GM12874 (cell line): ENCODE measurements at regions not wholly inside any gene's neighbourhood (a gene's known extent, or its start where the extent isn't known, plus 50 kb on each side); places are given as distances from the start of the nearest gene placed in this dataset.

Experiments
- TF ChIP-seq, protein P1 (sequence below): IDR thresholded peaks from 2 replicates; pipeline ENCODE4 v1.5.1; 2011; ENCODE audit warnings: low read depth, mild to moderate bottlenecking, control low read depth, low read length, moderate library complexity; ENCODE audit not compliant: insufficient read depth

DNA sequence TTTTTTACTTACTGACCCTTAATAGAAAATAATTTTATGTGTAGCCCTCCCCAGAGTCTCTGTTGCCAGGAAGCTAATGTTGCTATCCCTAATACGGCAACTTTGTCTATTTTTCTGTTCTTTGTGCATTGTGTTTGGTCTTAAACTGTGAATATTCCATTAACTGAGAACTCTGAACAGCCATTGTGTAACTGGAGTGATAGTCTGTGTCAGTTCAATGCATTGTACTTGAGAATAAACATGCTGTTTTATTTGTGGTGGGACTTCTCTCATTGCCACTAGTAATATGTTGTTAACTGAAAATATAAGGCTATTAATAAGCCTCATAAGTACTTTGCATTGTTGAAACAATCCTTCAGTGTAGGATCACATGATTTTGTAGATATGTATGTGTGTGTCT lies 278.3 kb upstream of the DMRT1 start:
- TF ChIP-seq, protein P1, sequence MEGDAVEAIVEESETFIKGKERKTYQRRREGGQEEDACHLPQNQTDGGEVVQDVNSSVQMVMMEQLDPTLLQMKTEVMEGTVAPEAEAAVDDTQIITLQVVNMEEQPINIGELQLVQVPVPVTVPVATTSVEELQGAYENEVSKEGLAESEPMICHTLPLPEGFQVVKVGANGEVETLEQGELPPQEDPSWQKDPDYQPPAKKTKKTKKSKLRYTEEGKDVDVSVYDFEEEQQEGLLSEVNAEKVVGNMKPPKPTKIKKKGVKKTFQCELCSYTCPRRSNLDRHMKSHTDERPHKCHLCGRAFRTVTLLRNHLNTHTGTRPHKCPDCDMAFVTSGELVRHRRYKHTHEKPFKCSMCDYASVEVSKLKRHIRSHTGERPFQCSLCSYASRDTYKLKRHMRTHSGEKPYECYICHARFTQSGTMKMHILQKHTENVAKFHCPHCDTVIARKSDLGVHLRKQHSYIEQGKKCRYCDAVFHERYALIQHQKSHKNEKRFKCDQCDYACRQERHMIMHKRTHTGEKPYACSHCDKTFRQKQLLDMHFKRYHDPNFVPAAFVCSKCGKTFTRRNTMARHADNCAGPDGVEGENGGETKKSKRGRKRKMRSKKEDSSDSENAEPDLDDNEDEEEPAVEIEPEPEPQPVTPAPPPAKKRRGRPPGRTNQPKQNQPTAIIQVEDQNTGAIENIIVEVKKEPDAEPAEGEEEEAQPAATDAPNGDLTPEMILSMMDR = no peak

GRCh38 chr9:565528-565927 lies 276.0 kb upstream of the DMRT1 start:
- TF ChIP-seq, protein P1 = no peak

- TF ChIP-seq, protein P1 = no peak
Observed at GRCh38 chr9:567128-567746, 274.3 kb upstream of the DMRT1 start.

DNA sequence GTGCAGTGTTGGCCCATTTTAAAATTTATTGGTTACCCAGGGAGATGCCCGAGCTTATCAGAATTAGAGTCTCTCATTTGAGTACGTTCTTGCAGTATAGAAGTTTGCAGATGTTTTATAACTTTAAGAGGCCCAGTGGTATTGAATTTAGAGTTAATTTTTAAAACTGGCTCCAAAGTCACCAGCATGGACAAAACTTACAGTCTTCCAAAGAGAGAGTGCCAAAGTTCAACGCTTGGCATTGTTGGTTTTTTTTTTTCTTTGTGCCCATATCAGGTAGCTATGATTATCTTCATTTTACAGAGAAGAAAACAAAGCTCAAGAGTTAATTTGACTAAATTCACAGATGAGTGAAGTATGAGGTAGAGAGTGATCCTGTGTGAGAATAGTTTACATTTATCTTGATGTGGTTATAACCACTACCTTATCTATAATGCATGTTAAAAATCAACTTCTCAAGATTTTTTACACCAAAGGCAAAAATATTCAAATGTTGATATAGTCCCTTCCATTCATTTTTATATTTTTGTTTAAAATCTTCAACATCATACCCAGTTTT lies 273.7 kb upstream of the DMRT1 start:
- TF ChIP-seq, protein P1 = no peak

DNA sequence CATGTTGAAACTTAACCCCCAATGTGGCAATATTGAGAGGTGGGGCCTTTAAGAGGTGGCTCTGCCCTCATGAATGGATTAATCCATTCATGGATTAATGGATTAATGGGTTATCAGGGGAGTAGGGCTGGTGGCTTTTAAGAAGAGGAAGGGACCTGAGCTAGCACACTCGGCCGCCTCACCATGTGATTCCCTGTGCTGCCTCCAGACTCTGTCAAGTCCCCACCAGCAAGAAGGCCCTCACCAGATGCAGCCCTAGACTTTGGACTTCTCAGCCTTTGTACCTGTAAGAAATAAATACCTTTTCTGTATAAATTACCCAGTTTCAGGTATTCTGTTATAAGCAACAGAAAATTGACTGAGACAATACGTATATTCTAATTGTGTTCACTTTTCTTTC lies 272.2 kb upstream of the DMRT1 start:
- TF ChIP-seq, protein P1 = no peak

DNA sequence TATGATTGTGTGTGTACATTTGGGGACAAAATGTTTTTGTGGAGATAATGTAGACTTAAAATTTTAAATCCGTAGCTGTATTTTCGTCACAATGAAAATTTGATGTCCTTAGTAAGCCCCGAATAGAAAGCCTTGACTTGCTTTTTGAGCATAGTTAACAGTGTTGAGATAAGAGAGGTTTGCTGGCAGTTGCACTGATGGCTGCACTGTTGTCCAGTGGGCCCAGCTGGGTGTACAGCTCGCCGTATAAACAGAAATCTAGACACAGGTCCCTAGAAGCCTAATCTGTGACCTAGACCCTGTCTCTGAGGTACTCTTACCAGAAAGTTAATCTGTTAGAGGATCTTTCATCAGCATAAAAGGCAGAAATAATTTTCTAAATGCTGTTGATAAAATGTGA lies 271.3 kb upstream of the DMRT1 start:
- TF ChIP-seq, protein P1 = no peak

- TF ChIP-seq, protein P1 = no peak
Observed at GRCh38 chr9:571066-571465, 270.4 kb upstream of the DMRT1 start.
